H4 (cell line): ENCODE measurements at regions not wholly inside any gene's neighbourhood (a gene's known extent, or its start where the extent isn't known, plus 50 kb on each side); places are given as distances from the start of the nearest gene placed in this dataset.
"Not testable (repeated sequence)": the region's sequence is repeated elsewhere in the genome, so short reads cannot be mapped to it uniquely, and the experiment has no call there.

Experiments used
- DNase-seq: peaks from one replicate; pipeline ENCODE4 v3.0.0-alpha.2; 2015; ENCODE audit warnings: low spot score

DNA sequence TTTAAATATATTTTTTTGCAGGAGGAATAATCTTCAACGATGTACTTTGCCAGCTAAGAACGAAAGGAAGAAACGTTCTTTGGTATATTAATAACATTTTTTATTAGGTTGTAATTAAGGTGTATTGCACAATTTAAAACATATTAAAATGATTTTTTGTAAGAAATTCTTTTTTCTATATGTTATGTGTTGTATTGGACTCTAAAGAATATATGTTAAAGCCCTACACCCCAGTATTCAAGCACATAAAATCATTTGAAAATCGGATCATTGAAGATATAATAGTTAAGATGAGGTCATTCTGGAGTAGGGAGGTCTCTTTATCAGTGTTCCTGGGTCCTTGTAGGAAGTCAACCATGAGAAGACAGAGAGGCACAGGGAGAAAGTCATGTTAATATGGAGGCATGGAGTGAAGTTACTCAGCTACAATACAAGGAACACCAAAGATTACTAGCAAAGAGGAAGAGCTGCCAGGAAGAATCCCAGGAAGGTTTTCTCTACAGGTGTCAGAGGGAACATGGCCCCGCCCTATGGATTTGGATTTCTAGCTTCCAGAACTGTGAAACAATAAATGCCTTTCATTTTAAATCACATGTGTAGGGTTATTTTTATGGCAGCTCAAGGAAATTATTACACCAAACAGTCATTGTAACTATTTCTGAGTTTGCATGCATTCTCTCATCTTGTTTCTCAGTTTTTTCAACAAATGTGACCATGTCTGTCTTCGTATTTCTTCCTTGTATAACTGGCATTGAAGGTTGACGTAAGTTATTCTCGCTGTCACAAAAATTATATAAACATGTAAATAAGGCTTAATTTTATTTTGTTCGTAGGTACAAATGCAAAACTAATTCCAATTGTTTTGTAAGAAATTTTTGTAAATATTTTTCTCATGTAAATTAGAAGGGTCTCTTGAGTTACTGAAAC lies 75.4 kb upstream of the VPREB1 start:
- no peak for DNase-seq

GRCh38 chr22:22168190-22168940 lies 76.2 kb upstream of the VPREB1 start:
- peak; percentile 49 for DNase-seq

GRCh38 chr22:22167791-22168189 lies 76.8 kb upstream of the VPREB1 start:
- no peak for DNase-seq

DNA sequence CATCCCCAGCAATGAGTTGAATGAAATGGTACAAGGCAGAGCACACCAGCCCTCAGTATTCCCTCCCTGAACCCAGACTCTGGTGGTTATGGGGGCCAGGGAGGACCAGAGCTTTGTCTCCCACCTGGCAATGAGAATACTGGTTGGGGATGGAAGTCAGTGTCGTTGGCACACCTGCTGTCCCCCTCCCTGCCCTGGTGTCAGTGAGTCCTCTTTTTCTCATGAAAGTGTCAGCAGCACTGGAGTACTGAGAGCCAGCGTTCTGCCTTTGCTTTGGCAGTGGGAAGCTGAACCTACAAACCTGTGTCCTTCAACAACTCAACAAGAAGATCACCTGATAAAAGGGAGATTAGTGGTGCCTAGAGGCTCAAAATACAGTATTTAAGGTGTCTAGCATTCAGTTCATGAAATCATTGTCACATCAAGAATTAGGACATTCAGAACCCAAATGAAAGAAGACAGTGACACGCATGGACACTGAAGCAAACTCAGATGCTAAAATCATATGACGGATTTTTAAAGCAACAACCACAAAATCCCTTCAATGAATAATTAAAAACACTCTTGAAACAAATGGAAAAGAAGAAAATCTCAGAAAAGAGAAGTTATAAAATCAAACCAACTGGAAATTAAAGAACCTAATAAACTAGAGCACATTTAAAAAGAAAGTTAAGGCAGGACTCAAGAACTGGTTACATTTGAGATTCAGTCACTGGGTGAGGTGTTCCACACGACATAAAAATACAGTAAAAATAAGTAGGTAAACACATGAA lies 77.5 kb upstream of the VPREB1 start:
- no peak for DNase-seq

DNA sequence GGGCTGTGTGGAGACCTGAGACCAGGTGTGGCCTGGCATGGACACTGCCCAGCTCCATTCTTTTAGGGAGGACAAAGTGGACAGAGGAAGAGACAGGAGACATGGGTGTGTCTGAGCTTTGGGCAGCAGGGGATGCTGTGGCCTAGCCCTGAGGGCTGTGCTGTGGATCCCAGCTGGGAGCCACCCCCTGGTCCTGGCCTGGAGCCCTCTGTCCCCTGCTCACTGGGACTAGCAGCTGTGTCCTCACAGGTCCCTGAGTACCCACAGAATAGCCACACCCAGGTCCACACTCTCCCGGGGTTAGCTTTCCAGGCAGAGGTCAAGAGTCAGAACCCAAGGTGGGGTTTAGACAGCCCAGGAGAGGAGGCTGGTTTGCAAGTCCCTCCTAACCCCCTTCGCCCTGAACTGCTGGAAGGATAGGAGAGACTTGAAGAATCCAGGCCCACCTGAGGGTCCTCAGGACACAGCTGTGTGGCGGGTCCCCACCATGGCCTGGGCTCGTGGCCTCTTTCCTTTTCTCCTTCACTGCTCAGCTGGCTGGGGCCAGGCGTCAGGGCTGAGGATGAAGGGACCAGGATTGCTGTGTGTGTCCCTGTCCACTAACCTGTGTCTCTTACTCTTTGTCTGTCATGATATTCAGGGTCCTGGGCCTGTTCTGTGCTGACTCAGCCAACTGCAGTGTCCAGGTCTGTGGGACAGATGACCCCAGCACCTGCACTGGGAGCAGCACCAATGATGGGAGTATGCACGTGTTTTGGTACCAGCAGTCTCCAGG lies 78.5 kb upstream of the VPREB1 start:
- DNase-seq = no peak

- DNase-seq = no peak
Observed at GRCh38 chr22:22164541-22165272, 79.9 kb upstream of the VPREB1 start.

DNA sequence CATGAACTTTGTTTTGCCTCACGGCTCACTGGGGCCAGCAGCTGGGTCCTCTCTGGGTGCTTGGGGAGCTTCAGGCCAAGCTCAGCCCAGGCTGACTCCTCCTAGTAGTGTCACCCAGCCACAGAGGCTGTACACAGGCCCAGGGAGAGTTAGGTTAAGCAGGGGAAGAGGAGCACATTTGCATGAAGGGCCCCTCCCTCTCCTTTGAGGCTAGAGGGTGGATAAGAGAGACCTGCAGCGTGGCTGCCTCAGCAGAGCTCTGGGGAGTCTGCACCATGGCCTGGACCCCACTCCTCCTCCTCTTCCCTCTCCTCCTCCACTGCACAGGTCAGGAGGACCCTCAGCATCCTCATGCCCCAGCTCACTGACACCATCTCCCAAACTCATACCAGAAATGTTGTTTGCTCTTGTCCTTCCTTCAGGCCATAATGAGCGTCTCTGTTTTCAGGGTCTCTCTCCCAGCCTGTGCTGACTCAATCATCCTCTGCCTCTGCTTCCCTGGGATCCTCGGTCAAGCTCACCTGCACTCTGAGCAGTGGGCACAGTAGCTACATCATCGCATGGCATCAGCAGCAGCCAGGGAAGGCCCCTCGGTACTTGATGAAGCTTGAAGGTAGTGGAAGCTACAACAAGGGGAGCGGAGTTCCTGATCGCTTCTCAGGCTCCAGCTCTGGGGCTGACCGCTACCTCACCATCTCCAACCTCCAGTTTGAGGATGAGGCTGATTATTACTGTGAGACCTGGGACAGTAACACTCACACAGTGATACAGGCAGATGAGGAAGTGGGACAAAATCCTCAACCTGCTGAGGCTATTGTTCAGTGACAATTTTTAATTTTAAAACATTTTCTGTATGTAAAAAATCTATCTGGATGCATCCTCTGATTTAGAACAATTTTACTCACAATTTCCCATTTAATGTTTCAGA lies 82.4 kb upstream of the VPREB1 start:
- no peak for DNase-seq

GRCh38 chr22:22160768-22161167 lies 83.8 kb upstream of the VPREB1 start:
- not testable (repeated sequence) for DNase-seq

- no peak for DNase-seq
Observed at GRCh38 chr22:22159384-22159783, 85.2 kb upstream of the VPREB1 start.

DNA sequence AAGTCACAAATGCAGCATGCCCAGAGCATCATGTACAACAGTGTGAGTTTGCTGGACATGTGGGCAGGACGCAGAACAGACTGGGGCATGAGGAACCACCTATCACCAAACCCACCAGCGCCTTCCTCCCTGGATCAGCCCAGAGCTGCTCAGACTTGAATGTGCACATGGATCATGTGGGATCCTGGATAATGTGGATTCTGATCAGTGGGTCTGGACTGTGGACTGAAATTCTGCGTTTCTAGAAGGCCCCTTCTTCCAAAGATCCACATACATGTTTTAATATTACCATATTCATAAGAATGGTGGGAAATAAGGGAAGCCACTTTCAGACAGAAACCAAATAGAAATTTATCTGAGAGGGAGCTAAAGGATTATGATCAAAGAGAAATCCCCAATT lies 85.6 kb upstream of the VPREB1 start:
- DNase-seq = no peak

DNA sequence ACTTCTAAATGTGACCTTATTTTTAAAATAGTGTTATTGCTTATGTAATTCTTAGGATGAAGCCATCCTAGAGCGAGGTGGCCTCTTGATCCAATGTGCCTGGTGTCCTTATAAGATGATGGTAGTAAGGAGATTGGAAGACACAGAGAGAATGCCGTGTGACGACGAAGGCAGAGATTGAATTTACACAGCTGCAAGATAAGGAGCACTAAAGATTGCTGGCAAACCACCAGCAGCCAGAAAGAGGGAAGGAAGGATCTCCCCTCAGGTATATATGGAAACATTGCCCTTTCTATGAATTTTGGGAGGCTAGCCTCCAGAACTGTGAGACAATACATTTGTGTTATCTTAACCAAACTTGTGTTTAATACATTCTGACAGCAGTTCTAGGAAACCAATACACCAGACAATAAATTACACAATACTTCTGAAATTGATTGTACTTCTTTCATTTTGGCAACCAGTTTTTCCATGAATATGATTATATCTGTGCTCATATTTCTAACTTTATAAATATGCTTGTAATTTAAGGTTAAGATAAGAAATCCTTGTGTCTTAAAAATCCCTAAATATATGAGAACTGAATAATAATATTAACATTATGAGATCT lies 86.3 kb upstream of the VPREB1 start:
- no peak for DNase-seq

- DNase-seq = no peak
Observed at GRCh38 chr22:22157348-22157725, 87.2 kb upstream of the VPREB1 start.

DNA sequence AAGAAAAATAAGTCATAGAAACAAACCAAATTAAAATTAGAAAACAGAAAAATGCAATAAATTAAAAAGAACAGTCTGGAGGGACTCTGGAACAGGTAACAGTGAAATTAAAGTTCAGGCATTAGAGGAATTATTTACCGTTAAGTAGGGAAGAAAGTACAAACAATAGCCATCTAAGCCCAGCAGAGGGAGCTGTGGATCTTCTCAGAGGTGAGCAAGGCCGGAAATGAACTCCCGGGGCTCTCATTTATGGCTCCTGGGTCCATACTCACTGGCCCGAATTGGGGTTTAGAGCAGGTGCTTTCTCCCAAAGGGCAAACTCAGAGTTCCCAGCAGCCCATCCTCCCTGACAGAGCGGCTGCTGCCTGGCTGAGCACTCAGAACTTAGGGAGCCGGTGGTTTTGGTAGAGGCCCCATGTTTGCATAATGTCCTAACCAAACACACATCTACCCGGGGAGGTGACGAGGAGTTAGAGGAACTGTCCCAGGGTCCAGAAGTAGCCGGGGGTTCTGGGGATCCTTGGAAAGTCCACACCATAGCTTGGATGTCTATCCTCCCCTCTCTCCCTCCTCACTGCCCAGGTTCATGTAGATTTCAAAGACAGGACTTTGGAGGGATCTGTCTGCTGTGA lies 87.8 kb upstream of the VPREB1 start:
- peak; percentile 57 for DNase-seq

DNA sequence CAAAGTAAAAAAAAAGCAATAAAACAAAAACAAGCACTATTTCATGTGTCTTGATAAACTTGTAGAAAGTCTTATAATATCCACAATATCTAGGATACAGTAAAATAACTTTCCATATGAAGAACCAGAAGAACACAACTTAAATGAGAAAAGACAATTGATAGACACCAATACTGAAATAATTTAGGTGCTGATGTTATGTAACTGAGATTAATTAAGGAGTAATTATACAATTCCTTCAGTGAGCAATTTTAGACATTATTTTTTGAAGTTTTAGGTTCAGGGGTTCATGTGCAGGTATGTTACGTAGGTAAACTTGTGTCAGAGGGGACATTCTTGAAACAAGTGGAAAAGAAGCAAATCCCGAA lies 88.3 kb upstream of the VPREB1 start:
- DNase-seq = no peak

DNA sequence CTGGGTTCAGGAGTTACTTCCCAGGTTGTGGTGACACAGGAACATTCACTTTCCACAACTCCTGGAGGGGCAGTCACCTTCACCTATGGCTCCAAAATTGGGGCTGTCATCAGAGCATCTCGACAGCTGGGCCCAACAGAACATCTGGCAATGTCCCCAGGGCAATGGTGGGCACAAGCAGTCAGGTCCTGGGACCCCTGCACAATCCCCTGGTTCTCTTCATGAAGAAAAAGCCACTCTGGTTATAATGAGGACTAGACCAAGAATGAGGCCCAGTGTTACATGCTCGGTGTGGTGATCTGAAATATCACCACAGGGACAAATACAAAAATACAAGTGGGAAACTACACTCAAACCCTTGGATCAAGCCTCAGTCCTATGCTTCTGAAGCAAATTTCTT lies 89.0 kb upstream of the VPREB1 start:
- no peak for DNase-seq

DNA sequence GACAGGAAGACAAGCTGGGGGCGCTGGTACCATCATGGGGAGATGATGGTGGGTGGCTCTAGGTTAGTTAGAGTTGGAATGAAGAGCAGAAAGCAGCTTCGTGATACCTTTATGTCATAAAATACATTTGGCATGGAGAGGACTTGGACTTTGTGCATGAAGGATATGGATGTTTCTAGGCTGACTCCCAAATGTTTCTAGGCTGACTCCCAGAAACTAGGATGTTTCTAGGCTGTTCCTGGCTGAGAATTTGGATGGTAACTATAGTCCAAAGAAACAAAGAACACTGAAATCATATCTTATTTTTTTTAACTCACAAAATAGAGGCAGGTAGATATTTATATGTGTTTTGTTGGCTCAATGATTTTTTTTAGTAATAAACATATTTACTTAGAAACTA lies 89.4 kb upstream of the VPREB1 start:
- no peak for DNase-seq

DNA sequence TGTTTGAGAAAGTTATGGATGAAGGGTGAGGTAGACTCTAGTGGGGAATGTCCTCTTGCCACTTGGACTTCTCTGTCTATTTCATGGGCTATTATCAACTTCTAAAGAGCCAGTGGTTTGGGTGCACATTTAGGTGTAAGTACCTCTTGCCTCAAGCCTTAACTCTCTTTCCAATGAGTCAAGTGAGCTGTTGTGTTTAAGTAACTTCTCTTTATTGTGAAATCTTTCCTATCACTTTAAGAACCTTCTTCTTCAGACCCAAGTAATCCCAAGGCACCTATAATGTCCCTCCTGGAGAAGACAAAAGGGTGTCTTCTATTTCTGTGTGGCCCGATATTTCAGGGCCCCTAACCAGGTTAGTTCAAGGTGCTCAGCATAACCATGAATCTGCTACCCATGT lies 90.5 kb upstream of the VPREB1 start:
- DNase-seq = no peak

- no peak for DNase-seq
Observed at GRCh38 chr22:22151308-22151707, 93.3 kb upstream of the VPREB1 start.

- no peak for DNase-seq
Observed at GRCh38 chr22:22150457-22150856, 94.1 kb upstream of the VPREB1 start.
